ENCODE measurements at regions not wholly inside any gene's neighbourhood (a gene's known extent, or its start where the extent isn't known, plus 50 kb on each side); places are given as distances from the start of the nearest gene placed in this dataset.

- TF ChIP-seq GATA3 (IDR thresholded peaks at IDR 0.05; ENCODE audit: low read depth, low read length), result no peak
- TF ChIP-seq GATA2 (IDR thresholded peaks at IDR 0.05; ENCODE audit: low read depth, low read length), result no peak
These were observed 384.1 kb upstream of the CCL2 start for GRCh38 chr17:33870936-33871335.
